ENCODE measurements at regions not wholly inside any gene's neighbourhood (a gene's known extent, or its start where the extent isn't known, plus 50 kb on each side); places are given as distances from the start of the nearest gene placed in this dataset.

GRCh38 chr5:104019956-104020355 is 457.4 kb upstream of the NUDT12 start:
- no peak for TF ChIP-seq GATA2 (IDR thresholded peaks at IDR 0.05; ENCODE audit: low read depth, low read length)
- TF ChIP-seq GATA3 (IDR thresholded peaks at IDR 0.05; ENCODE audit: low read depth, low read length): no peak
